ENCODE measurements at regions not wholly inside any gene's neighbourhood (a gene's known extent, or its start where the extent isn't known, plus 50 kb on each side); places are given as distances from the start of the nearest gene placed in this dataset.

DNA sequence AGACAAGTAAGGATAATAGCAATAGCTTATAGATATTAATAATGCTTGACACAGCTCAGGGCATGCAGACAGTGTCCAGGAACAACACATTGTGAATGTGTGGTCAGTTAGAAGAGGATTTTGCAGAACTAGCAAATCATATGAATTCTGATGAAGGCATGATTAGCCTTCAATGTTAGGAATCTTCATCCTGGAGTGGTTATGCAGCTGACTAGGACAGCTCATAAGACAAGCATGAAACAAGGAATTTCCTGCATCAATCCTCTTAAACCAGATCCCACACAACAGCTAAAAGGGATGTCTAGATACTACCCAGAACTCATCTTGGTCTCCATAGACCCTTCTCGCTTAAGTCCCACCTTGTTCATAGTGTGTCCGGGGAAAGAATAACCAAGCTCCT lies 499.0 kb upstream of the ATP11B start:
- Mint-ChIP-seq H3K27me3 (ENCODE audit: insufficient read depth) (no peaks in the 10 kb centered on the region), H3K4me1 (no peaks in the 10 kb centered on the region), H3K4me3 (no peak overlapping the region), H3K36me3 (ENCODE audit: low read depth) (no peaks in the 10 kb centered on the region), H3K9me3 (no peaks in the 10 kb centered on the region), H3K27ac (no peak overlapping the region)
- Histone ChIP-seq H3K9me3 (ENCODE audit: control insufficient read depth, low read length) (no peaks in the 10 kb centered on the region), H3K36me3 (ENCODE audit: control insufficient read depth, insufficient read depth, low read length) (no peaks in the 10 kb centered on the region), H3K27me3 (ENCODE audit: control insufficient read depth, insufficient read depth, low read length, poor library complexity, severe bottlenecking) (no peaks in the 10 kb centered on the region), H3K4me3 (ENCODE audit: low read length) (no peak overlapping the region), H3K4me1 (ENCODE audit: control insufficient read depth, insufficient read depth, low read length) (no peaks in the 10 kb centered on the region), H3K9ac (ENCODE audit: extremely low read depth, low read length, poor library complexity, severe bottlenecking) (no peak overlapping the region), H3K27ac (ENCODE audit: low read depth, low read length) (no peak overlapping the region)
- DNase-seq = no peak
- 96% methylated on average over 2 of the region's 2 CpGs; no CpG with 5 or more reads in 1 of the 2 experiments for WGBS, 2 experiments (ENCODE audit: insufficient coverage in 1 of 2, insufficient read length in 1 of 2)
- TF ChIP-seq, protein P1, sequence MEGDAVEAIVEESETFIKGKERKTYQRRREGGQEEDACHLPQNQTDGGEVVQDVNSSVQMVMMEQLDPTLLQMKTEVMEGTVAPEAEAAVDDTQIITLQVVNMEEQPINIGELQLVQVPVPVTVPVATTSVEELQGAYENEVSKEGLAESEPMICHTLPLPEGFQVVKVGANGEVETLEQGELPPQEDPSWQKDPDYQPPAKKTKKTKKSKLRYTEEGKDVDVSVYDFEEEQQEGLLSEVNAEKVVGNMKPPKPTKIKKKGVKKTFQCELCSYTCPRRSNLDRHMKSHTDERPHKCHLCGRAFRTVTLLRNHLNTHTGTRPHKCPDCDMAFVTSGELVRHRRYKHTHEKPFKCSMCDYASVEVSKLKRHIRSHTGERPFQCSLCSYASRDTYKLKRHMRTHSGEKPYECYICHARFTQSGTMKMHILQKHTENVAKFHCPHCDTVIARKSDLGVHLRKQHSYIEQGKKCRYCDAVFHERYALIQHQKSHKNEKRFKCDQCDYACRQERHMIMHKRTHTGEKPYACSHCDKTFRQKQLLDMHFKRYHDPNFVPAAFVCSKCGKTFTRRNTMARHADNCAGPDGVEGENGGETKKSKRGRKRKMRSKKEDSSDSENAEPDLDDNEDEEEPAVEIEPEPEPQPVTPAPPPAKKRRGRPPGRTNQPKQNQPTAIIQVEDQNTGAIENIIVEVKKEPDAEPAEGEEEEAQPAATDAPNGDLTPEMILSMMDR (conservative IDR thresholded peaks at IDR 0.05) = no peak

DNA sequence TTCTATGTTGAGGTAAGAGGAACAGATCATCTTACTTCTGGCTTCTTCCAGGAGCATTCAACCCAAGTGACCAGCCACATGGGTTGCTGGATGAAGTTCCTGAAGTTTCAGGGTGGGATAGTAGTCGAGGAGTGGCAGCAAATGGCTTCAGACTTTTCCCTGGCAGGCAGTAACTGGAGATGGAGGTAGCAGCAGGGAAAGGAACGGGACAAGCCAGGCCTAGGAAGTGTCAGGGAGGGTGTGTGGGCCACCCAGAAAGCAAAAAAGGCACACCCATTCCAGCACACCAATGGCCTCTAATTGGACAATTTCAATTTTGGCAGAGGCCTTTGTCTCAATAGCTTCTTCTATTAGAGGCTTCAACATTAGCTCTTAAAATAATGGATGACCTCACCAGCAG lies 498.6 kb upstream of the ATP11B start:
- no peaks in the 10 kb centered on the region for H3K9me3 ChIP-seq (ENCODE audit: control insufficient read depth, low read length)
- TF ChIP-seq, protein P1 (conservative IDR thresholded peaks at IDR 0.05) = no peak
- WGBS, 2 experiments (ENCODE audit: insufficient coverage in 1 of 2, insufficient read length in 1 of 2) = 93 to 100% methylated on average over 1 to 2 of the region's 2 CpGs
- no peak overlapping the region for H3K4me3 Mint-ChIP-seq
- no peaks in the 10 kb centered on the region for H3K4me1 ChIP-seq (ENCODE audit: control insufficient read depth, insufficient read depth, low read length)
- H3K27ac Mint-ChIP-seq = no peak overlapping the region
- no peaks in the 10 kb centered on the region for H3K27me3 ChIP-seq (ENCODE audit: control insufficient read depth, insufficient read depth, low read length, poor library complexity, severe bottlenecking)
- H3K4me3 ChIP-seq (ENCODE audit: low read length) = no peak overlapping the region
- H3K36me3 ChIP-seq (ENCODE audit: control insufficient read depth, insufficient read depth, low read length) = no peaks in the 10 kb centered on the region
- H3K27ac ChIP-seq (ENCODE audit: low read depth, low read length) = no peak overlapping the region
- H3K9ac ChIP-seq (ENCODE audit: extremely low read depth, low read length, poor library complexity, severe bottlenecking) = no peak overlapping the region
- DNase-seq = no peak
- no peaks in the 10 kb centered on the region for H3K9me3 Mint-ChIP-seq
- H3K27me3 Mint-ChIP-seq (ENCODE audit: insufficient read depth) = no peaks in the 10 kb centered on the region
- H3K4me1 Mint-ChIP-seq = no peaks in the 10 kb centered on the region
- H3K36me3 Mint-ChIP-seq (ENCODE audit: low read depth) = no peaks in the 10 kb centered on the region

DNA sequence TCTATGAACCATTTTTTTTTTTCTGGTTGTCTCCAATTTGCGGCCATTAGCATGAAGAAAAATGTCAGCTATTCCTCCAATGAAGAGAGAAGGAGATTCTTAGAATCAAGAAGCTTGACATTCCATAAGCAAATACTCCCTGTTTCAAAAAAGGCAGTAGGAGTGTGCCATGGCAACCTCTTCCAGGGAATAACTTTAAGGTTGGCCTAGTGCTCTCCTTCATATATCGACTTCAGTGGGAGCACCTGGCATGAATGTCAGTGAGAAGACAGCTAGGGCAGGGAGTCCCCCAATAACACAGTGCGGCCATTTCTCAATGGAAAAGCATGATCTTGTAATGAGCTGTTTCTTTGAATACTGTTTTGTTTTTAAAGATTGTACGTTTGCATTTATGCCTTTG lies 493.0 kb upstream of the ATP11B start:
- Mint-ChIP-seq H3K27me3 (ENCODE audit: insufficient read depth) (no peaks in the 10 kb centered on the region), H3K36me3 (ENCODE audit: low read depth) (no peaks in the 10 kb centered on the region), H3K4me1 (peaks cover 3% of the 10 kb centered on the region), H3K4me3 (no peak overlapping the region), H3K9me3 (no peaks in the 10 kb centered on the region), H3K27ac (no peak overlapping the region)
- TF ChIP-seq, protein P1 (conservative IDR thresholded peaks at IDR 0.05) = no peak
- Histone ChIP-seq H3K27me3 (ENCODE audit: control insufficient read depth, insufficient read depth, low read length, poor library complexity, severe bottlenecking) (no peaks in the 10 kb centered on the region), H3K4me3 (ENCODE audit: low read length) (no peak overlapping the region), H3K36me3 (ENCODE audit: control insufficient read depth, insufficient read depth, low read length) (no peaks in the 10 kb centered on the region), H3K9ac (ENCODE audit: extremely low read depth, low read length, poor library complexity, severe bottlenecking) (no peak overlapping the region), H3K9me3 (ENCODE audit: control insufficient read depth, low read length) (no peaks in the 10 kb centered on the region), H3K4me1 (ENCODE audit: control insufficient read depth, insufficient read depth, low read length) (no peaks in the 10 kb centered on the region), H3K27ac (ENCODE audit: low read depth, low read length) (no peak overlapping the region)
- 90 to 95% methylated on average over 3 to 4 of the region's 4 CpGs for WGBS, 2 experiments (ENCODE audit: insufficient coverage in 1 of 2, insufficient read length in 1 of 2)
- DNase-seq = no peak
